Cardiac muscle cell (in vitro differentiated cells and primary cell): ENCODE measurements at regions not wholly inside any gene's neighbourhood (a gene's known extent, or its start where the extent isn't known, plus 50 kb on each side); places are given as distances from the start of the nearest gene placed in this dataset.

Experiments used
- DNase-seq, 2 donors: peaks; one replicate each; pipeline versions ENCODE4 v3.0.0 to v3.0.0-alpha.2; 2010 to 2017; ENCODE audit warnings: low read depth in 1 of 2, low spot score in 1 of 2
- H3K27ac ChIP-seq: fragments of 200-600 bp; sonication (generic); 2 replicates; pipeline ENCODE4 v1.5.1; 2016
- H3K27me3 ChIP-seq: fragments of 200-600 bp; sonication (generic); 2 replicates; pipeline ENCODE4 v1.6.0; 2016; ENCODE audit warnings: control low read depth
- H3K36me3 ChIP-seq: fragments of 200-600 bp; sonication (generic); 2 replicates; pipeline ENCODE4 v1.5.1; 2016; ENCODE audit warnings: control low read depth
- H3K4me1 ChIP-seq: fragments of 200-600 bp; sonication (generic); 2 replicates; pipeline ENCODE4 v1.8.1; 2017; ENCODE audit warnings: low read depth, mild to moderate bottlenecking, mixed run types
- H3K4me3 ChIP-seq: fragments of 200-600 bp; sonication (generic); 2 replicates; pipeline ENCODE4 v1.5.1; 2016; ENCODE audit warnings: mild to moderate bottlenecking
- H3K9me3 ChIP-seq: fragments of 200-600 bp; sonication (generic); 2 replicates; pipeline ENCODE4 v1.5.1; 2017; ENCODE audit warnings: low read depth, mild to moderate bottlenecking, control low read depth
- TF ChIP-seq, protein P1 (sequence below): IDR thresholded peaks from 2 replicates; pipeline ENCODE4 v1.5.1; 2012; ENCODE audit warnings: low read depth, mild to moderate bottlenecking, low read length

GRCh38 chr10:18959369-18959768 lies 89.2 kb upstream of the MALRD1 start:
- DNase-seq: no peak
- H3K4me1 ChIP-seq: no peaks in the 10 kb centered on the region
- TF ChIP-seq, protein P1, sequence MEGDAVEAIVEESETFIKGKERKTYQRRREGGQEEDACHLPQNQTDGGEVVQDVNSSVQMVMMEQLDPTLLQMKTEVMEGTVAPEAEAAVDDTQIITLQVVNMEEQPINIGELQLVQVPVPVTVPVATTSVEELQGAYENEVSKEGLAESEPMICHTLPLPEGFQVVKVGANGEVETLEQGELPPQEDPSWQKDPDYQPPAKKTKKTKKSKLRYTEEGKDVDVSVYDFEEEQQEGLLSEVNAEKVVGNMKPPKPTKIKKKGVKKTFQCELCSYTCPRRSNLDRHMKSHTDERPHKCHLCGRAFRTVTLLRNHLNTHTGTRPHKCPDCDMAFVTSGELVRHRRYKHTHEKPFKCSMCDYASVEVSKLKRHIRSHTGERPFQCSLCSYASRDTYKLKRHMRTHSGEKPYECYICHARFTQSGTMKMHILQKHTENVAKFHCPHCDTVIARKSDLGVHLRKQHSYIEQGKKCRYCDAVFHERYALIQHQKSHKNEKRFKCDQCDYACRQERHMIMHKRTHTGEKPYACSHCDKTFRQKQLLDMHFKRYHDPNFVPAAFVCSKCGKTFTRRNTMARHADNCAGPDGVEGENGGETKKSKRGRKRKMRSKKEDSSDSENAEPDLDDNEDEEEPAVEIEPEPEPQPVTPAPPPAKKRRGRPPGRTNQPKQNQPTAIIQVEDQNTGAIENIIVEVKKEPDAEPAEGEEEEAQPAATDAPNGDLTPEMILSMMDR: no peak
- no peaks in the 10 kb centered on the region for H3K27me3 ChIP-seq
- H3K4me3 ChIP-seq: no peak overlapping the region
- no peak overlapping the region for H3K27ac ChIP-seq
- H3K36me3 ChIP-seq: no peaks in the 10 kb centered on the region
- no peaks in the 10 kb centered on the region for H3K9me3 ChIP-seq

DNA sequence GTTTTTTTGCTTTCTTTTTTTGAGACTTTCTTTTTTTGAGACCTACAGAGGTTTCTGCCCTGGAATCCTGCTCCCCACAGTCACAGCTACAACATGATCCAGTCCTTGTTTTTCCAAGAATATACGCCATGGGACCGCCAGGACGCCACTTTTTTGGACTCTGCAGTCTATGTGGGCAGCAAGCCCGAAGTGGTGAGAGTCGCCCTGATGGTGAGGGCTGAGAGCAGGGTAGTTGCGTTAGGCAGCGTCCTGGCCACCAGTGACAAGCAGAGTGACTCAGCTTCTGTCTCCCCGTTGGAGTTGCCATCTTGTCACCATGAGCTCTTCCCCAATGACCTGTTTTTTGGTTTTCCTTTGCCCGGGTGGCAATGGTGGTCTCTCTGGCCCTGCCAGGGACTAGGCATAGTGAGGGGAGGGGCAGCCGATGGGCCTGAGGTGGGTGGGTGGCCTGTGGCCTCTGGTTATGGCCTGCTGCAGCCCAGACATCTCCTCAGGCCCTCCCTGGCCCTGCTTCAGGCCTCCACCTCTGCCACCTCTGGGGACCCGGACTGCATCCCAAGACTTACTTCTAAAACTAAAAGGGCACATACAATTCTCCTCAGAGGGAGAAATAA lies 88.0 kb upstream of the MALRD1 start:
- H3K27ac ChIP-seq: no peak overlapping the region
- no peaks in the 10 kb centered on the region for H3K9me3 ChIP-seq
- no peaks in the 10 kb centered on the region for H3K27me3 ChIP-seq
- TF ChIP-seq, protein P1: no peak
- H3K4me1 ChIP-seq: no peaks in the 10 kb centered on the region
- H3K4me3 ChIP-seq: no peak overlapping the region
- DNase-seq: no peak
- no peaks in the 10 kb centered on the region for H3K36me3 ChIP-seq

DNA sequence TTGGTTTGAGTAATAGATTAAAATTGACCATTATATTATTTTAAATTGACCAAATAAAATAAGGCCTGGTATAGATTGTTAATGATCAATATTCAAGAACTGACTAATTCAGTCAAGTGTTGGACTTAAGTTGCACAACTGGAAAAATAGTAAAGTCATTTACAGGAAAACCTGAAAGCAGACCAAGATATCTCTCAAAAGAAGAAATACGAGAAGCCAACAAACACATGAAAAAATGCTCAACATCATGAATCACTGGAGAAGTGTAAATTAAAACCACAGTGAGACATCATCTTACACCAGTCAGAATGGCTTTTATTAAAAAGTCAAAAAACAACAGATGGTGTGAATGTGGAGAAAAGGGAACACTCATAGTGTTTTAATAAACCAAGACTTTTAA lies 80.4 kb upstream of the MALRD1 start:
- H3K27me3 ChIP-seq: no peaks in the 10 kb centered on the region
- H3K4me1 ChIP-seq: no peaks in the 10 kb centered on the region
- no peaks in the 10 kb centered on the region for H3K9me3 ChIP-seq
- no peak for DNase-seq
- H3K4me3 ChIP-seq: no peak overlapping the region
- H3K27ac ChIP-seq: no peak overlapping the region
- no peaks in the 10 kb centered on the region for H3K36me3 ChIP-seq
- TF ChIP-seq, protein P1: no peak

GRCh38 chr10:18976696-18977251 lies 71.8 kb upstream of the MALRD1 start:
- H3K36me3 ChIP-seq: no peaks in the 10 kb centered on the region
- no peaks in the 10 kb centered on the region for H3K9me3 ChIP-seq
- no peaks in the 10 kb centered on the region for H3K4me1 ChIP-seq
- no peak overlapping the region for H3K27ac ChIP-seq
- DNase-seq: no peak
- H3K27me3 ChIP-seq: no peaks in the 10 kb centered on the region
- TF ChIP-seq, protein P1: no peak
- no peak overlapping the region for H3K4me3 ChIP-seq

GRCh38 chr10:18980089-18980629 lies 68.4 kb upstream of the MALRD1 start:
- no peak for DNase-seq
- H3K9me3 ChIP-seq: no peaks in the 10 kb centered on the region
- no peak overlapping the region for H3K27ac ChIP-seq
- TF ChIP-seq, protein P1: no peak
- H3K27me3 ChIP-seq: no peaks in the 10 kb centered on the region
- no peaks in the 10 kb centered on the region for H3K4me1 ChIP-seq
- H3K4me3 ChIP-seq: no peak overlapping the region
- H3K36me3 ChIP-seq: no peaks in the 10 kb centered on the region
